Left hindlimb (tissue), 1 donor: ENCODE measurements at regions not wholly inside any gene's neighbourhood (a gene's known extent, or its start where the extent isn't known, plus 50 kb on each side); places are given as distances from the start of the nearest gene placed in this dataset.

Experiments used
- DNase-seq: peaks from one replicate; pipeline ENCODE4 v3.0.0-alpha.2; 2018

GRCh38 chr1:175823406-175823805, 80.0 kb upstream of the TNR start:
- no peak for DNase-seq

GRCh38 chr1:175822580-175822979, 79.2 kb upstream of the TNR start:
- no peak for DNase-seq

- no peak for DNase-seq
Observed at GRCh38 chr1:175820456-175821025, 77.1 kb upstream of the TNR start.

- no peak for DNase-seq
Observed at GRCh38 chr1:175818929-175819328, 75.5 kb upstream of the TNR start.

GRCh38 chr1:175817445-175817844, 74.0 kb upstream of the TNR start:
- no peak for DNase-seq

- no peak for DNase-seq
Observed at GRCh38 chr1:175814885-175815284, 71.5 kb upstream of the TNR start.

GRCh38 chr1:175812936-175813335, 69.5 kb upstream of the TNR start:
- no peak for DNase-seq

- DNase-seq, result no peak
Observed at GRCh38 chr1:175810305-175810704, 66.9 kb upstream of the TNR start.

GRCh38 chr1:175808999-175809398, 65.6 kb upstream of the TNR start:
- no peak for DNase-seq

GRCh38 chr1:175808573-175808972, 65.2 kb upstream of the TNR start:
- DNase-seq, result no peak

- DNase-seq, result no peak
Observed at GRCh38 chr1:175804561-175804960, 61.2 kb upstream of the TNR start.

- DNase-seq, result no peak
Observed at GRCh38 chr1:175803413-175803812, 60.0 kb upstream of the TNR start.

GRCh38 chr1:175802407-175803123, 59.2 kb upstream of the TNR start:
- no peak for DNase-seq

- DNase-seq, result no peak
Observed at GRCh38 chr1:175801979-175802378, 58.6 kb upstream of the TNR start.

GRCh38 chr1:175797576-175797975, 54.2 kb upstream of the TNR start:
- DNase-seq, result no peak

- no peak for DNase-seq
Observed at GRCh38 chr1:175794586-175794985, 51.2 kb upstream of the TNR start.

GRCh38 chr1:175793617-175794016, 50.2 kb upstream of the TNR start:
- no peak for DNase-seq
